BLaER1 treated with 17β-estradiol and CSF1 and Interleukin-3, amounts not matched to agents 10 nM and 100 nM (cell line): ENCODE measurements at regions not wholly inside any gene's neighbourhood (a gene's known extent, or its start where the extent isn't known, plus 50 kb on each side); places are given as distances from the start of the nearest gene placed in this dataset.
"Not testable (repeated sequence)": the region's sequence is repeated elsewhere in the genome, so short reads cannot be mapped to it uniquely, and the experiment has no call there.

Experiments used
- H3K27ac ChIP-seq, 11 experiments: shearing (Covaris generic); formaldehyde crosslinking; 2 replicates each; pipeline ENCODE4 v1.8.1; 2022
- H3K27me3 ChIP-seq, 11 experiments: shearing (Covaris generic); formaldehyde crosslinking; 2 replicates each; pipeline ENCODE4 v1.8.1; 2022
- H3K36me3 ChIP-seq, 11 experiments: shearing (Covaris generic); formaldehyde crosslinking; 2 replicates each; pipeline ENCODE4 v1.8.1; 2022
- H3K4me1 ChIP-seq, 10 experiments: shearing (Covaris generic); formaldehyde crosslinking; 2 replicates each; pipeline ENCODE4 v1.8.1; 2022
- H3K4me2 ChIP-seq, 11 experiments: shearing (Covaris generic); formaldehyde crosslinking; 2 replicates each; pipeline ENCODE4 v1.8.1; 2022
- H3K4me3 ChIP-seq, 10 experiments: shearing (Covaris generic); formaldehyde crosslinking; 2 replicates each; pipeline ENCODE4 v1.8.1; 2022
- H3K9ac ChIP-seq, 11 experiments: shearing (Covaris generic); formaldehyde crosslinking; 2 replicates each; pipeline ENCODE4 v1.8.1; 2022
- H3K9me3 ChIP-seq, 11 experiments: shearing (Covaris generic); formaldehyde crosslinking; replicated peaks in 1 of 11; 2 replicates each; pipeline ENCODE4 v1.8.1; 2022
- H4K20me1 ChIP-seq, 11 experiments: shearing (Covaris generic); formaldehyde crosslinking; 2 replicates each; pipeline ENCODE4 v1.8.1; 2022
- Cebpa-rat ChIP-seq, 11 experiments: shearing (Covaris generic); IDR thresholded peaks; 2 replicates each; pipeline ENCODE4 v1.8.1; 2022

GRCh38 chr4:18630218-18631110, 608.9 kb upstream of the LCORL start:
- TF ChIP-seq Cebpa-rat (IDR thresholded peaks at IDR 0.05): no peak
- no peak overlapping the region for H3K27ac ChIP-seq
- H3K9me3 ChIP-seq: peaks cover 11 to 23% (median 16%) of the 10 kb centered on the region in 11 experiments; a peak in 19 of 22 replicates
- no peak overlapping the region for H3K4me2 ChIP-seq
- no peaks in the 10 kb centered on the region for H3K27me3 ChIP-seq
- H3K36me3 ChIP-seq: no peaks in the 10 kb centered on the region
- H3K4me1 ChIP-seq: no peaks in the 10 kb centered on the region
- H3K9ac ChIP-seq: no peak overlapping the region
- no peak overlapping the region for H3K4me3 ChIP-seq
- no peaks in the 10 kb centered on the region for H4K20me1 ChIP-seq

DNA sequence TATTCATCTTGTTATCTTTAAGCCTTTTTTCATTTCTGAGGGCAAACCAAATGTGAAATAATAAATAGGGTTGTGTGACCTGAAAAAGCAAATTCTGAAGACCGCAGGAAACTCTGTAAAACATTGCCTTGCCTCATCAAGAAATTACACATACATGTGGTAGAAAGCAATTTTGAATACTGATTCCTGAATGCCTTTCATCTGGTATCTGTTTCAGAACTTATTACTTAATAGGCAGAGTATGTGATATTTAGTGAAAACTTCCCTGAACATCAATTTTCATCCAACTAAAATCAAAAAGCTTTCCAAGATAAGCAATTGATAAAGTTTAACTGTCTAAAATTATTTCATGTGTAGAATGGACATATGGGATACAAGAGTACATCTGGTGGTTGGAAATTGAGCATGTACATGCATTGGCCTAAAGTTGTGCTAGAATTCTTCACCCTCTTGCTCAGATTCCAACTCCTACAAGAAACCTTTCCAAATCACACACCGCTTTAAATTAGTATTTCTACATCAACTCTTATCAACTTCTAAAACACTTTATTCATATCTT, 606.0 kb upstream of the LCORL start:
- peaks cover 11 to 23% (median 16%) of the 10 kb centered on the region in 11 experiments; a peak in 19 of 22 replicates for H3K9me3 ChIP-seq
- H3K27ac ChIP-seq: no peak overlapping the region
- no peak overlapping the region for H3K4me3 ChIP-seq
- TF ChIP-seq Cebpa-rat (IDR thresholded peaks at IDR 0.05): no peak
- H3K4me2 ChIP-seq: no peak overlapping the region
- H4K20me1 ChIP-seq: no peaks in the 10 kb centered on the region
- no peaks in the 10 kb centered on the region for H3K27me3 ChIP-seq
- H3K9ac ChIP-seq: no peak overlapping the region
- H3K36me3 ChIP-seq: no peaks in the 10 kb centered on the region
- no peaks in the 10 kb centered on the region for H3K4me1 ChIP-seq

- Histone ChIP-seq H4K20me1 (no peaks in the 10 kb centered on the region), H3K9me3 (peaks cover 11 to 23% (median 16%) of the 10 kb centered on the region in 11 experiments; a peak in 19 of 22 replicates), H3K4me3 (no peak overlapping the region), H3K4me2 (no peak overlapping the region), H3K27me3 (no peaks in the 10 kb centered on the region), H3K27ac (no peak overlapping the region), H3K36me3 (no peaks in the 10 kb centered on the region), H3K9ac (no peak overlapping the region), H3K4me1 (no peaks in the 10 kb centered on the region)
- no peak for TF ChIP-seq Cebpa-rat (IDR thresholded peaks at IDR 0.05)
Measured at GRCh38 chr4:18626996-18627395, 605.4 kb upstream of the LCORL start.

DNA sequence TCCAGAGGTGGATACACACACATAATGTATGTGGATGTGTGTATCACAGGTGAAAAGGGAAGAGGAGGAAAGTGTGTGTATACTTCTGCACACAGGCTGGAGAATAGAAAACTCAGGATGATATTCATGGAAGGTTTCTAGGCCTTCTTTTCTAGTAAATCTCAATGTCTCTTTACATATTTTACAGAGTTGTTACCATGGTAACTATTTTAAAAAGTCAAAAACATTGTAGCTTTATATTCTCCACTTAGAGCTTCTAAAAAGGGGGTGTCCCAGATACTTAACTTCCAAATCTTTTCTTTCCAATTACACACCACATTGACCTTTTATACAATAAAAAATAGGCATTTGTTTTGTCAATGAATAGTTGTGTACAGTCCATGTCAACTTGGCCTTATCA, 604.8 kb upstream of the LCORL start:
- H3K27me3 ChIP-seq: no peaks in the 10 kb centered on the region
- H3K27ac ChIP-seq: no peak overlapping the region
- no peak for TF ChIP-seq Cebpa-rat (IDR thresholded peaks at IDR 0.05)
- no peak overlapping the region for H3K4me2 ChIP-seq
- H3K9me3 ChIP-seq: peaks cover 11 to 22% (median 16%) of the 10 kb centered on the region in 11 experiments; a peak in 19 of 22 replicates
- no peaks in the 10 kb centered on the region for H4K20me1 ChIP-seq
- H3K4me3 ChIP-seq: no peak overlapping the region
- H3K36me3 ChIP-seq: no peaks in the 10 kb centered on the region
- no peak overlapping the region for H3K9ac ChIP-seq
- H3K4me1 ChIP-seq: no peaks in the 10 kb centered on the region

DNA sequence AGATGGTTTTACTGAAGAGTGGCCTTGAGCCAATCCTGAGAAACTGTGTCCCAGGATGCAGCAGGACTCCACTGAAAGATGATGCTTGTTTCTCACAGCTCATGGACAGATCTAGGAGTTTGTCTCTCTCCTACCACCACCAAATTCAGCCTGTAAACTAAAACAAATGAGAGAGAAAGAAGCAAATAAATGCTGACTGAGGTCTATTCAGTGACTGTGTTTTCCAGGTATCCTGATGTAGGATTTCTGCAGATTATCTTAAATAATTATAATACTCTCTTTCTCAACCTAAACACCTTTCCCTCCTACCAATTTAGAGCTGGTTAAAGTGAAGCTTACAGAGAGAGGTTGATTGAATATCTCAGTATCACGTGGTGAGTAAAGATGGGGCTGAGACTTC, 599.6 kb upstream of the LCORL start:
- H3K27ac ChIP-seq: no peak overlapping the region
- TF ChIP-seq Cebpa-rat (IDR thresholded peaks at IDR 0.05): no peak

GRCh38 chr4:18616720-18617119, 595.2 kb upstream of the LCORL start:
- no peak overlapping the region for H3K4me3 ChIP-seq
- TF ChIP-seq Cebpa-rat (IDR thresholded peaks at IDR 0.05): no peak
- no peaks in the 10 kb centered on the region for H3K36me3 ChIP-seq
- peaks cover 0 to 13% (median 0%) of the 10 kb centered on the region in 10 experiments; a peak in 5 of 20 replicates for H3K4me1 ChIP-seq
- H3K27me3 ChIP-seq: no peaks in the 10 kb centered on the region
- no peak overlapping the region for H3K27ac ChIP-seq
- H4K20me1 ChIP-seq: no peaks in the 10 kb centered on the region
- peaks cover 0 to 5% (median 0%) of the 10 kb centered on the region in 11 experiments; a peak in 1 of 22 replicates for H3K9me3 ChIP-seq
- H3K9ac ChIP-seq: no peak overlapping the region
- H3K4me2 ChIP-seq: no peak overlapping the region

More for the DNA sequence above, 599.6 kb upstream of the LCORL start:
- Histone ChIP-seq H3K27me3 (no peaks in the 10 kb centered on the region), H3K36me3 (no peaks in the 10 kb centered on the region), H3K4me2 (no peak overlapping the region), H3K4me1 (no peaks in the 10 kb centered on the region), H4K20me1 (no peaks in the 10 kb centered on the region), H3K9me3 (no peaks in the 10 kb centered on the region), H3K4me3 (no peak overlapping the region), H3K9ac (no peak overlapping the region)

DNA sequence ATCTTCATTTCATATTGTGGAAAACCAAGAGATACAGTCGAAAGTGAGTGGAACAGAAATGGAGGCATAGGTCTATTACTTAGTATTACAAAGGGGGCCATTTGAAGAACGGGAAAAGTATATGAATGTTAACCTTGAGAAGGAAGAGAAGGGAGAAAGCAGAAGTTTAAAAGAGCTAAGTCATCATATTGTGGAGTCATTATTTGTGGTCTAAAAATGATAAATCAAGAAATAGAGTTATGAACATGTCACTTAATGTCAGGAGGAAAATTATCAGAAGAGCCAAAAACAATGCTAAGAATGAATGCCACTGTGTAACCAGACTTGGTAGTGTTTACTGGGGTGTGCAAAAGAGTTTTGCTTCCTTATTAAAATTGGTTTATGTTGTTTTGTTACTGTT, 589.5 kb upstream of the LCORL start:
- Histone ChIP-seq H3K27ac (no peak overlapping the region), H3K4me3 (no peak overlapping the region), H3K9me3 (peaks cover 0 to 5% (median 0%) of the 10 kb centered on the region in 11 experiments; a peak in 1 of 22 replicates), H3K4me2 (no peak overlapping the region), H3K36me3 (no peaks in the 10 kb centered on the region), H3K4me1 (peaks cover 0 to 18% (median 3%) of the 10 kb centered on the region in 10 experiments; a peak in 12 of 20 replicates), H4K20me1 (no peaks in the 10 kb centered on the region), H3K9ac (no peak overlapping the region), H3K27me3 (no peaks in the 10 kb centered on the region)
- no peak for TF ChIP-seq Cebpa-rat (IDR thresholded peaks at IDR 0.05)

DNA sequence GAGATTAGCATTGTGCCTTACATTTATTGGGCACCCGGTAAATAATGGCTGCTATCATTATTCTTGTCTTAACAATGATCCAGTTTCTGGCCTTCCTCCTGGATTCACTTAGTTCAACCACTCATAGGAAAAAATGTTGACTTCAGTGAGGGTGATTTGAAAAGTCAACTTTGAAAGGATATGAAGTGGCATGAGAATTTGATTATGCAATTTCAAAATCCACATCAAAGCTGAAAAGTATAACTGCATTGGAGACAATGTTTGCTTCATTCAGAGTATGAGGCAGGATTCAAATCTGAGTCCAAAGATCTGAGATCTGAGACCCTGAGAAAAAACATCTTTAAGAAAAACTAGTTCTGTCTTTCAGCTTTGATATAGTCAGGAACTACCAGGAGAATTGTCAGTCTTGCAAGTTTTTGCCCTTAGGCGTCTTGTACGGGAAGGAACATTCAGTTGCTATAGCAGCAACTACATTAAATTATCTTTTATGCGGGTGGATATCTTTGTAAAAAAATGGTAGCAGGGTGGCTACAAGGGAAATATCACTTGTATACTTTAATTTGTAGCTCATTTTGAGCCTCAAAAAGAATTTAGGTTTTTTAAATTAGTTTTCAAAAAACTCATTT, 587.5 kb upstream of the LCORL start:
- Histone ChIP-seq H4K20me1 (no peaks in the 10 kb centered on the region), H3K27me3 (no peaks in the 10 kb centered on the region), H3K4me3 (no peak overlapping the region), H3K27ac (no peak overlapping the region), H3K36me3 (no peaks in the 10 kb centered on the region), H3K9me3 (peaks cover 0 to 5% (median 0%) of the 10 kb centered on the region in 11 experiments; a peak in 1 of 22 replicates), H3K4me1 (peaks cover 0 to 13% (median 7%) of the 10 kb centered on the region in 10 experiments; a peak in 12 of 20 replicates), H3K9ac (no peak overlapping the region), H3K4me2 (no peak overlapping the region)
- TF ChIP-seq Cebpa-rat (IDR thresholded peaks at IDR 0.05): no peak

DNA sequence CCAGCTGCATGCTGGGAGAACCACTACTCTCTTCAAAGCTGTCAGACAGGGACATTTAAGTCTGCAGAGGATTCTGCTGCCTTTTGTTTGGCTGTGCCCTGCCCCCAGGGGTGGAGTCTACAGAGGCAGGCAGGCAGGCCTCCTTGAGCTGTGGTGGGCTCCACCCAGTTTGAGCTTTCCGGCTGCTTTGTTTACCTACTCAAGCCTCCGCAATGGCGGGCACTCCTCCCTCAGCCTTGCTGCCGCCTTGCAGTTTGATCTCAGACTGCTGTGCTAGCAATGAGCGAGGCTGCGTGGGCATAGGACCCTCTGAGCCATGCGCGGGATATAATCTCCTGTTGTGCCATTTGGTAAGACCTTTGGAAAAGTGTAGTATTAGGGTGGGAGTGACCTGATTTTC, 581.1 kb upstream of the LCORL start:
- not testable (repeated sequence) for H3K4me3 ChIP-seq, H3K9ac ChIP-seq, H3K4me2 ChIP-seq

More for the DNA sequence above, 581.1 kb upstream of the LCORL start:
- not testable (repeated sequence) for H3K4me1 ChIP-seq, H3K36me3 ChIP-seq, H3K9me3 ChIP-seq, H3K27ac ChIP-seq, H4K20me1 ChIP-seq, H3K27me3 ChIP-seq
